ENCODE measurements at regions not wholly inside any gene's neighbourhood (a gene's known extent, or its start where the extent isn't known, plus 50 kb on each side); places are given as distances from the start of the nearest gene placed in this dataset.
"Not testable (repeated sequence)": the region's sequence is repeated elsewhere in the genome, so short reads cannot be mapped to it uniquely, and the experiment has no call there.

DNA sequence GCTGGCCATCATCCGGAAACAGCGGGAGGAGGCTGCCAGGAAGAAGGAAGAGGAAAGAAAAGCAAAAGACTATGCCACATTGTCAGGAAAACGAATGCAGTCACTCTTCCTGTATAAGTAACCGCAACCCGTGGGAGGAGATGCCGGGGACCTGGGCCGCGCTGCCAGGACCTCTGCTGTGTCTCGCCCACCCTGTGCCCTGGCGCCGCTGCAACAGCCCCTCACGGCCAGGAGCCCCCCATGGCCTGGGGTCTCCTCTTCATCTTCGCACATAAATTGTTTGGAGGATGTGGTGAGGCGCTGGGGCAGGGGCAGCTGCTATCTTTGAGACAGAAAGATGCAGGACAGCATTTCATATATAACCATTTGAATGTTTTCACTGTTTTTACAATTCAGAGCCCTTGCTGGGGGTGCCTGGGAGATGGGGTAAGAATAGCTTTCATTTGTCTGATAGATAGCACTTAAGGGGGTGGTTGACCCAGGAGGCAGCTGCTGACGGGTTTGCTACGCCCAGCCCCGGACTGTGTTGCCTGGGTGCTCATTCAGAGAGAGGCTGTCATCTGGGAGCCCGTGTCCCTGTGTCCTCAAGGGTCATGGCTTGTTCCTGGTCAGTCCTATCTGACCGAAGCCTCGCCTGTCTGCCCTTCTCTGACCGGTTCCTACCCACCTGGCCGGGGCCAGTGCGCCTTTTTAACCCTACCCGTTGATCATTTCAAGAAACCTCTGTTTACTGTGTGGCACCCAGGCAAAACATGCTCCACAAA, 1067.7 kb upstream of the COX7C start:
- DNase-seq: no peak

- no peak for DNase-seq
Measured at GRCh38 chr5:85556464-85556863, 1061.3 kb upstream of the COX7C start.

- DNase-seq: no peak
Measured at GRCh38 chr5:85576666-85577065, 1041.1 kb upstream of the COX7C start.

- DNase-seq: not testable (repeated sequence)
Measured at GRCh38 chr5:85587806-85588205, 1029.9 kb upstream of the COX7C start.

DNA sequence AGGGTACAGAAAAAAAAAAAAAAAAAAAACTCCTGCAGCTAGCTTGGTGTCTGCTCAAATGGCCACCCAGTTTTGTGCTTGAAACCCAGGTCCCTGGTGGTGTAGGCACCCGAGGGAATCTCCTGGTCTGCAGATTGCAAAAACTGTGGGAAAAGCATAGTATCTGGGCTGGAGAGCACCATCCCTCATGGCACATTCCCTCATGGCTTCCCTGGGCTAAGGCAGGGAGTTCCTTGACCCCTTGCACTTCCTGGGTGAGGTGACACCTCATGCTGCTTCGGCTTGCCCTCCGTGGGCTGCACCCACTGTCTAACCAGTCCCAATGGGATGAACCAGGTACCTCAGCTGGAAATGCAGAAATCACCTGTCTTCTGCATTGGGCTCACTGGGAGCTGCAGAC, 1029.5 kb upstream of the COX7C start:
- not testable (repeated sequence) for DNase-seq

DNA sequence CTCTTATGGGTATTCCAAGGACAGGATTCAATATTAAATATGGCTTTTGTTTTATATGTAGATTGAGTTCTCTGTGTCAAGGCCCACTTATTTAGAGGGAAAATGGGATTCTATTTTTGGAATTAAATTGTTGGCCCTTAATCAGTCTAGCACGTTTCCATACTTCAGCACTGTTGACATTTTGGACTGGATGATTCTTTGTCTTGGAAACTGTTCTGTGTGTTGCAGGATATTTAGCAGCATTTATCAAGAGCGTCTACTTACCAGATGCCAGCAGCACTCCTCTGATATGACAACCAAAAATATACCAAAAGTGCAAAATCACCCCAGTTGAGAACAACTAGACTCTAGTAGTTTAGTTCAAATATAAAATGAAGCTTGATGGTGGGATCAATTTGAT, 1027.0 kb upstream of the COX7C start:
- DNase-seq: no peak

- DNase-seq: no peak
Measured at GRCh38 chr5:85591311-85591710, 1026.4 kb upstream of the COX7C start.

DNA sequence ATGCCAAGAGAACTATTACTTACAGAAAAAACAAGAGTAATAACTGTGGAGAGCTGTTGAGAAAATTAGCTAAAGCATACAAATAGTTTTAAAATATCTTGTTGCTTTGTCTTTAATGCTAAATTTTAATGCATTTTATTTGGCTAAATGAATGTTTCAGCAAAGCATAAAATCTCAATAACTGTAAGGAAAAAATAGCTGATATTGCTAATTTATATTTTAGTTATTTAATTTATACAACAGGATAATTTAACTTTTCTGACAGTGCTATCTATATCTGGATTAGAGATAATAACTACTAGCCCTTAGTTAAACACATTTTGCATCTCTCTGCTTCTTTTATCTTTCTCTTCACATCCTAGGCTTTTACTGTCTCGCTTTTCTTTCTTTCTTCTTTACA, 1014.9 kb upstream of the COX7C start:
- DNase-seq: no peak

DNA sequence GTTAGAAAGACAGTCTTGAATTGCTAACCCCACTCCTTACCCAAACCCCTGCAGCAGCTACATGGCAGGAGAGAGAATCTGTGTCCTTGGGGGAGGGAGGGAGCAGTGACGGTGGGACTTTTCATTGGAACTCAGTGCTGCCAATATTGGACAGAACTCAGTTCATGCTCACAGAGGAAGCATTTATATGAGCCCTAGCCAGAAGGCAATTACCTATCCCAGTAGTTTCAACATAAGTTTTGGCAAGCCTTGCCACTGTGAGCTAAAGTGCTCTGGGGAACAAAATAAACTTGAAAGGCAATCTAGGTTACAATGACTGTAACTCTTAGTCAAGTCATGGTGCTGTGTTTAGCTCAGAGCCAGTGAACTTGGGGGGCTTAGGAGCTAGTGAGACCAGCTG, 1013.4 kb upstream of the COX7C start:
- no peak for DNase-seq

DNA sequence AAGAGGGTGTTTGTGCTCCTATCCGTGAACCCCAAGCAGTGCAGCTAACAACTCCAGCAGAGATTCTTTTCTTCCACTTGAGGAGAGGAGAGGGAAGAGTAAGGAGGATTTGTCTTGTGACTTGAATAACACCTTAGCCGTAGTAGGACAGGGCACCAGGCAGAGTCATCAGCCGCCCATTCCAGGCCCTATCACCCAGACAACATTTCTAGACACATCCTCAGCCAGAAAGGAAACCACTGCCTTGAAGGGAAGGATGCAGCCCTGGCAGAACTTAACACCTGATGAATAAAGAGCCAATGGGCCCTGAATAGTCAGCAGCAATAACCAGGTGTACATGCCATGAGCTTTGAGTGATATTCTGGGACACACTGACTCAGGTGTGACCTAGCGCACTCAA, 1013.0 kb upstream of the COX7C start:
- no peak for DNase-seq

DNA sequence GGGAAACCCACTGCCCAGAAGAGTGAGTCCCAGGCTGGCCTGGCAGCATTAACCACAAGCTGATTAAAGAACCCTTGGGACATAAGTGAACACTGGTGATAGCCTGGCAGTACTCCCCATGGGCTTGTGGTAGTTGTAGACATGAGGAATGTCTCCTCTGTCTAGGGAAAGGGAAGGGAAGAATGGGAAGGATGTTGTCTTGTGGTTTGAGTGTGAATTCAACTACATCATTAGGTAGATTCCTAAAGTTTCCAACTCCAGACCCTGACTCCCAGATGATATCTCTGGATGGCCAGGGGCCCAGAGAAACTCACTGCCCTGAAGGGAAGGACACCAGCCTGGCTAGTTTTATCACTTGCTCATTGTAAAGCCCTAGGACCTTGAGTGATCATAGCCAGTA, 1012.4 kb upstream of the COX7C start:
- no peak for DNase-seq

DNA sequence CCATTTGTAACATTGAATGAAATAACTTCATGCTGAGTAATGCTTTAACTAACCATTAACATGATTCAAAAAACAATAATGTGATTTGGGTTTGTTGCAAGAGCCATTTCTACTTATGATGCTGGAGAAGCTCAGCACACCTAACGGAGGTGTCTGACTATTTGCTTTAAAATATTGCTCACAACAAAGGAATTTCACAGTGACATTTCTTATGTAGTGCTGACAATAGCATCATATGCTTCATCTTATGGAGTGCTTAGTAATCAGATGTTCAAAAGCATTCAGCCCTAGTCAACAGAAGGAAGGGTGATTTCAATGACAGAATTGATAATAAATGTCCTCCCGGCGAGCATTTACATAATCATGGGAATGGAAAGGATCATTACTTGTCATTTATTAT, 1003.3 kb upstream of the COX7C start:
- DNase-seq: no peak

DNA sequence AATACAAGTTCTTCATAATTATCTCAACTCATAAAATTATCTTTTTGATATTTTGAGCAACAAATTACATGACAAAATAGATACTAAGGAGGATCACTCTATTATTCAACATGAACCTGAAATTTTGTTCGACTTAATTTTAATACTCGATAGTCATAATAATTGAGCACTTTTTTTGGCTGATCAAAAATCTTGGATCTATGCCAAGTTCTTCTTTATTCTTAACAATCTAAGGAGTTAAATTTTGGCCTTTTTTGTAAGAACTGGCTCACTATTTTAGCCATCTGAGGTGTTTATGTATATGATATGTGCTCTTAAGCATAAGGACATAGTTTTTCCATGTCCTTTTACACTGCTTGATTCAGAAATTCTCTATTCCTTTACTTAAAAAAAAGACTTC, 996.1 kb upstream of the COX7C start:
- DNase-seq: no peak

DNA sequence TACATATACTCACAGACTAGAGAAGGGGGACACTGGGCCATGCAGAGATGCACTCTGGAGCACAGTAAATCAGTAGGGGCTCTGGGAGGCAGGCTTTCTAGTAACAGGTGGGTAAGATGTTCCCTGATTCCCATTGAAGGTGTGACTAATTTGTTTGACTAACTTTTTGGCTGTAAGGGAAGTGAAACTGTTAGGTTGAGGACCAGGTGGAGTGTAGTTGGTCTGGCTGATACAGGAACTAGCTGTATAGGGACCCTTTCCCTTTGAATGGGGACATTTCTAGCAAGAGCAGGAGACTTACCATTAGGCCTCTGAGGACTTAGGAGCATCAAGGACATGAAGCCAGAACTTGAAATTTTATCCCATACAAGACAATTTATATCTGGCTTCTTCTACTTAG, 989.6 kb upstream of the COX7C start:
- DNase-seq: no peak

DNA sequence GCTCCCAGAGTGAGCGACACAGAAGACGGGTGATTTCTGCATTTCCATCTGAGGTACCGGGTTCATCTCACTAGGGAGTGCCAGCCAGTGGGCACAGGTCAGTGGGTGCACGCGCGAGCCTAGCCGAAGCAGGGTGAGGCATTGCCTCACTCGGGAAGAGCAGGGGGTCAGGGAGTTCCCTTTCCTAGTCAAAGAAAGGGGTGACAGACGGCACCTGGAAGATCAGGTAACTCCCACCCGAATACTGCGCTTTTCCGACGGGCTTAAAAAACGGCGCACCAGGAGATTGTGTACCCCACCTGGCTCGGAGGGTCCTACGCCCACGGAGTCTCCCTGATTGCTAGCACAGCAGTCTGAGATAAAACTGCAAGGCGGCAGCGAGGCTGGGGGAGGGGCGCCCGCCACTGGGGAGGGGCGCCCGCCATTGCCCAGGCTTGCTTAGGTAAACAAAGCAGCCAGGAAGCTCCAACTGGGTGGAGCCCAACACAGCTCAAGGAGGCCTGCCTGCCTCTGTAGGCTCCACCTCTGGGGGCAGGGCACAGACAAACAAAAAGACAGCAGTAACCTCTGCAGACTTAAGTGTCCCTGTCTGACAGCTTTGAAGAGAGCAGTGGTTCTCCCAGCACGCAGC, 979.1 kb upstream of the COX7C start:
- not testable (repeated sequence) for DNase-seq

DNA sequence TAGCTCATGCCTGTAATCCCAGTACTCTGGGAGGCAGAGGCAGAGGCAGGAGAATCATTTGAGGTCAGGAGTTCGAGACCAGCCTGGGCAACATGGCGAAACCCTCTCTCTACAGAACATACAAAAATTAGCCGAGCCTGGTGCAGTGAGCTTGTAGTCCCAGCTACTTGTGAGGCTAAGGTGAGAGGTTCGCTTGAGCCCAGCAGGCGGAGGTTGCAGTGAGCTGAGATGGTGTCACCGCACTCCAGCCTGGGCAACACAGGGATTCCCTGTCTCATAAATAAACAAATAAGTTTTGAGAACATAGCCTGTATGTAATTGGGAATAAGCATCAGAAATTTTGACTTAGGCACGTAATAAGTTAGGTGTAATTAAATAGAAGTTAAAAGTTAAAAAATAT, 971.7 kb upstream of the COX7C start:
- no peak for DNase-seq

DNA sequence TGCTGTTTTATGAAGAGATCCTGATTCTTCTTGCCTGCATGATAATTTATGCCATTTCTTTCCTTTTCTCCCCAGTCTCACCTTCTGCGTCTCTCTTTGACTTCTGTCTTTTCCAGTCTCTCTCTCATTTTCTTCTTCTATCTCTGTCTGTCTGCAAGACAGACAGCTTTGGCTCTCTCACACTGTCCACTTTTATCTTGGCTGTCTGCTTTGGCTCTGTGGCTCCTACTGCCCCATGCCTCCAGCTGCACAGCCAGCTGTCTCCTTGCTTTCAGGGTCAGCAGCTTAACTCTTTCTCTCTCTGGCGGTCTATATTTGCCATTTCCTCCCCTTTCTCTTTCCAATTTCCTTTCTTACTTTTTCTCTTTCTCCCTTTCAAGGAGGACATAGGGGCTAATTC, 971.1 kb upstream of the COX7C start:
- DNase-seq: no peak

GRCh38 chr5:85647349-85648127, 970.2 kb upstream of the COX7C start:
- DNase-seq: no peak

DNA sequence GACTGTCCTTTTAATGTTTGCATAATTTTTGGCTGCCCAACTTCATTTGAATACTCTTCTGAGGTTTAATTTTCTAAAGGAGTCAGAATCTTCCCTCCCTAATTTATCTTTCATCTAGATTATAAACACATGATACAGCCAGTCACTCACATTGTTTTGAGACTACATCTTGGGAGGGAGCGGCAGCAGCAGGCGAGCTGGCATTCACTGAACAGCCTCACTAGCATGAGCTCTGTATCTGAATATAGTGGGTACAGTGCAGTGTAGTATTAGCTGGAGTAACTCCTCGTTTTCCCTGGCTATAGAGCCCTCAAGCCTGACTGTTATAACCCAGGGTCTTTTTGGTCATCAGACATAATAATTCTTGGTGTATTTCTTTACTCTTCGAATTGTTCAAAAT, 969.2 kb upstream of the COX7C start:
- DNase-seq: no peak

- no peak for DNase-seq
Measured at GRCh38 chr5:85651731-85652130, 966.0 kb upstream of the COX7C start.

DNA sequence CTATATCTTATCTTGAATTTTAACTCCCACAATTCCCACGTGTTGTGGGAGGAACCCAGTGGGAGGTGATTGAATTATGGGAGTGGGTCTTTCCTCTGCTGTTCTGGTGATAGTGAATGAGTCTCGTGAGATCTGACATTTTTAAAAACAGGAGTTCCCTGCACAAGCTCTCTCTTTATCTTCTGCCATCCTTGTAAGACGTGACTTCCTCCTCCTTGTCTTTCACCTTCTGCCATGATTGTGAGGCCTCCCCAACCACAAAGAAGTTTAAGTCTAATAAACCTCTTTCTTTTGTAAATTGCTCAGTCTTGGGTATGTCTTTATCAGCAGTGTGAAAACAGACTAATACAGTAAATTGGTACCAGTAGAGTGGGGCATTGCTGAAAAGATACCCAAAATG, 963.6 kb upstream of the COX7C start:
- not testable (repeated sequence) for DNase-seq

DNA sequence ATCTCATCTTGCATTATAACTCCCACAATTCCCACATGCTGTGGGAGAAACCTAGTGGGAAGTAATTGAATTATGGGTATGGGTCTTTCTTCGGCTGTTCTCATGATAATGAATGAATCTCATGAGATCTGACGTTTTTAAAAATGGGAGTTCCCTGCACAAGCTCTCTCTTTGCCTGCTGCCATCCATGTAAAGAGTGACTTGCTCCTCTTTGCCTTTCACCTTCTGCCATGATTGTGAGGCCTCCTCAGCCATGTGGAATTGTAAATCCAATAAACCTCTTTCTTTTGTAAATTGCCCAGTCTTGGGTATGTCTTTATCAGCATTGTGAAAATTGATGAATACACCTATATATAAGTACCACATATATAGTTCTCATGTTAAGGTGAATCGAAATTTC, 961.7 kb upstream of the COX7C start:
- no peak for DNase-seq

GRCh38 chr5:85657328-85657727, 960.4 kb upstream of the COX7C start:
- not testable (repeated sequence) for DNase-seq
